Raji (cell line): ENCODE measurements at regions not wholly inside any gene's neighbourhood (a gene's known extent, or its start where the extent isn't known, plus 50 kb on each side); places are given as distances from the start of the nearest gene placed in this dataset.

Experiments used
- POLR2A ChIP-seq: IDR thresholded peaks from 2 replicates; pipeline ENCODE4 v1.6.1; 2011; ENCODE audit warnings: low read depth, low read length, control low read depth; ENCODE audit not compliant: insufficient read depth

GRCh38 chr15:70171256-70171886, 73.7 kb upstream of the TLE3 start:
- no peak for TF ChIP-seq POLR2A

- TF ChIP-seq POLR2A: no peak
Observed at GRCh38 chr15:70170096-70170699, 72.5 kb upstream of the TLE3 start.

GRCh38 chr15:70169147-70169546, 71.4 kb upstream of the TLE3 start:
- TF ChIP-seq POLR2A: no peak

- TF ChIP-seq POLR2A: no peak
Observed at GRCh38 chr15:70167155-70167554, 69.4 kb upstream of the TLE3 start.

- TF ChIP-seq POLR2A: no peak
Observed at GRCh38 chr15:70166506-70167087, 68.9 kb upstream of the TLE3 start.

GRCh38 chr15:70165716-70166284, 68.1 kb upstream of the TLE3 start:
- no peak for TF ChIP-seq POLR2A

- TF ChIP-seq POLR2A: no peak
Observed at GRCh38 chr15:70164910-70165715, 67.4 kb upstream of the TLE3 start.

GRCh38 chr15:70164156-70164900, 66.6 kb upstream of the TLE3 start:
- TF ChIP-seq POLR2A: no peak

GRCh38 chr15:70160803-70161565, 63.3 kb upstream of the TLE3 start:
- TF ChIP-seq POLR2A: no peak

GRCh38 chr15:70160267-70160666, 62.5 kb upstream of the TLE3 start:
- no peak for TF ChIP-seq POLR2A

GRCh38 chr15:70159713-70160009, 61.9 kb upstream of the TLE3 start:
- no peak for TF ChIP-seq POLR2A

GRCh38 chr15:70159001-70159712, 61.4 kb upstream of the TLE3 start:
- TF ChIP-seq POLR2A: no peak

- no peak for TF ChIP-seq POLR2A
Observed at GRCh38 chr15:70158309-70159000, 60.7 kb upstream of the TLE3 start.

GRCh38 chr15:70156671-70157271, 59.1 kb upstream of the TLE3 start:
- no peak for TF ChIP-seq POLR2A
